LNCaP clone FGC (cell line): ENCODE measurements at regions not wholly inside any gene's neighbourhood (a gene's known extent, or its start where the extent isn't known, plus 50 kb on each side); places are given as distances from the start of the nearest gene placed in this dataset.
"Not testable (repeated sequence)": the region's sequence is repeated elsewhere in the genome, so short reads cannot be mapped to it uniquely, and the experiment has no call there.

Experiments used
- DNase-seq: peaks from one replicate; pipeline ENCODE4 v3.0.0-alpha.2; 2011; ENCODE audit warnings: low read depth
- H3K4me3 ChIP-seq: 2 replicates; pipeline ENCODE4 v1.5.1; 2011; ENCODE audit warnings: mild to moderate bottlenecking, low read depth, low read length, control low read depth
- CTCF ChIP-seq: IDR thresholded peaks from 2 replicates; pipeline ENCODE4 v1.5.1; 2012; ENCODE audit warnings: mild to moderate bottlenecking; ENCODE audit not compliant: control insufficient read depth, insufficient read depth; ENCODE audit errors: extremely low read depth

GRCh38 chr9:2526071-2526828 is 95.3 kb upstream of the VLDLR start:
- no peak for DNase-seq
- no peak overlapping the region for H3K4me3 ChIP-seq
- TF ChIP-seq CTCF, result no peak

- no peak for DNase-seq
- no peak for TF ChIP-seq CTCF
- no peak overlapping the region for H3K4me3 ChIP-seq
Measured at GRCh38 chr9:2531481-2531880, 90.1 kb upstream of the VLDLR start.

- TF ChIP-seq CTCF, result no peak
- H3K4me3 ChIP-seq, result no peak overlapping the region
- DNase-seq, result no peak
Measured at GRCh38 chr9:2536511-2536910, 85.1 kb upstream of the VLDLR start.

GRCh38 chr9:2545881-2546490 is 75.6 kb upstream of the VLDLR start:
- no peak overlapping the region for H3K4me3 ChIP-seq
- no peak for TF ChIP-seq CTCF
- DNase-seq, result no peak

GRCh38 chr9:2555899-2556600 is 65.5 kb upstream of the VLDLR start:
- not testable (repeated sequence) for H3K4me3 ChIP-seq, DNase-seq

- no peak for DNase-seq
- H3K4me3 ChIP-seq, result no peak overlapping the region
- TF ChIP-seq CTCF, result no peak
Measured at GRCh38 chr9:2557693-2558092, 63.9 kb upstream of the VLDLR start.
